Superior temporal gyrus (tissue), 1 donor: ENCODE measurements at regions not wholly inside any gene's neighbourhood (a gene's known extent, or its start where the extent isn't known, plus 50 kb on each side); places are given as distances from the start of the nearest gene placed in this dataset.
"Not testable (repeated sequence)": the region's sequence is repeated elsewhere in the genome, so short reads cannot be mapped to it uniquely, and the experiment has no call there.

ENCODE experiments used
- DNase-seq: peaks from one replicate; pipeline ENCODE4 v3.0.0-alpha.2; 2016; ENCODE audit errors: extremely low spot score

GRCh38 chr6:85966828-85967227, 324.1 kb upstream of the SYNCRIP start:
- DNase-seq, result no peak

DNA sequence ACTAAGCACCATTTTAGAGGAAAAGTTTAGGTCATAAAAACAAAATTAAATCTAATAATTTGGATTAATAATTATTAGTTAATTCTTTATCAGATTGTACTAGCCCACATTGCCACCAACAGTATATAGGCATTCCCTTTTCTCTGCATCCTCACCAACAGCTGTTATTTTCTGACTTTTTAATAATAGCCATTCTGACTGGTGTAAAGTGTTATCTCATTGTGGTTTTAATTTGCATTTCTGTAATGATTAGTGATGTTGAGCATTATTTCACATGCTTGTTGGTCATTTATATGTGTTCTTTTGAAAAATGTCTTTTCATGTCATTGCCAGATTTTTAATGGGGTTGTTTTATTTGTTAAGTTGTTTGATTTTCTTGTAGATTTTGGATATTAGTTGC, 319.1 kb upstream of the SYNCRIP start:
- DNase-seq, result no peak

GRCh38 chr6:85961125-85961524, 318.4 kb upstream of the SYNCRIP start:
- DNase-seq, result no peak

DNA sequence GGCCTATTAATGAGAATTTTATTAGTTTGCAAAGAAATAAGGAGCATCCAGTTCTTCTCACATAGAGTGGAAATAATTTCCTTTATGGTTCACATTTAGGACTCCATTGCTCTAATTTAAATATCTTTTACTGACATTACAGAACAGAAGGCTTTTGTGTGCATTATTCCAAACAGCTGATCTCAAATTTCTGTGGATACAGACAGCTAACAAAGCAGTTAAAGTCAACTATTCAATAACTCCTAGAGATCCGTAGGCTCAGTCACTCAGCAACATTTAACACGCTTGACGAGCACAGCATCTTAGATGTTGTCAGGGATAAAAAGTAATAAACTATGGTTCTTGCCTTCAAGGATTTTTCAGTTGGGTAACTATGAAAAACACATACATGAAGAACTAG, 305.8 kb upstream of the SYNCRIP start:
- no peak for DNase-seq

- peak; percentile 50 for DNase-seq
Observed at GRCh38 chr6:85945459-85946185, 302.9 kb upstream of the SYNCRIP start.

DNA sequence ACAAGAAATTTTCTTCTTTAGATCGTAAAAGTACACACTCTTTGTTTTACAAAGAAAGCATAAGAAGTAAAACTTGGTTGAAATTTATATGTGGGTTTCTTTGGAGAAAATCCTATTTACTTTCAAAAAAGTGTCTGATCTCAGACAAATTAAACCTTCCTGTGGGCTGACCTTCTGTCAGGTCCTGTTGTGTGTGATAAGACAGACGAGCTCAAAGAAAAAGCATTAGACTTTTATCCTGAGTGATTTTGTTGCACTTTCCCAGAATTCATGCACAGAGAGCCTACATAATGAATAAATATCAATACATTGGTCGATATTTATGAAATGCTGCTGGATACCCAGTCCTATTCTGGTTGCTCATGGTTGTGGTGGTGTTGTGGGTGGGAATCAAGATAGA, 302.1 kb upstream of the SYNCRIP start:
- DNase-seq, result no peak

DNA sequence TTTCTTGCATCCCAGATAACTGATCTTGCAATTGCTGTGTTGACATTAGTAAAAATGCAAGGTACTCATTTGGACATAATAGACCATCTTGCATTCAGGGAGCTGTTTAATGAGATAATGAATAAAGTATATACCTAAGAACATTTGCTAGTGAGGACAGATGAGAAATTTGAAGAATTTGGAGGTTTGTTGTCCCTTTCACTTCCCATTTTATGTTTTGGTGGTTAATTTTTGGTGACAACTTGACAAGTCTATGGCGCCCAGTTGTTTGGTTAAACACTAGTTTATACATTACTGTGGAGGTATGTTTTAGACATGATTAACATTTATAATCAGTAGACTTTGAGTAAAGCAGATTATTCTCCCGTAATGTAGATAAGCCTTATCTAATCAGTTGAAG, 300.2 kb upstream of the SYNCRIP start:
- DNase-seq, result no peak

DNA sequence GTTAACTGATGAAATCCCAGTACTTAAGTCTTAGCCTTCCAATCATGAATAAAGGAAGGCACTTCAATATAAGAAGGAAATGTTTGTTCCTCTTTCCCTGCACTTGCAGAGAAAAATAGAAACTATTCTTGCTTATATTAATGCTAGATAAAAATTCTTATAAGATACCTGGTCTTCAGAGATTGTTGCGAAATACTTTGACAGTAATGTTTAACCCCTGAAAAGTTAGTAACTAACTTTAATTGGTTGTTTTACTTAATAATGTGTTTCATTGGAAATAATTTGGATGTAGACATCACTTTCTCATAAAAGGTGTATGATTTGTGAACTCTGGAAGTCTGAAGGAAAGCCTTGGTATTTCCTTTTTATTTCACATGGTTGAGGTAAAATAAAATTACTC, 294.2 kb upstream of the SYNCRIP start:
- no peak for DNase-seq

DNA sequence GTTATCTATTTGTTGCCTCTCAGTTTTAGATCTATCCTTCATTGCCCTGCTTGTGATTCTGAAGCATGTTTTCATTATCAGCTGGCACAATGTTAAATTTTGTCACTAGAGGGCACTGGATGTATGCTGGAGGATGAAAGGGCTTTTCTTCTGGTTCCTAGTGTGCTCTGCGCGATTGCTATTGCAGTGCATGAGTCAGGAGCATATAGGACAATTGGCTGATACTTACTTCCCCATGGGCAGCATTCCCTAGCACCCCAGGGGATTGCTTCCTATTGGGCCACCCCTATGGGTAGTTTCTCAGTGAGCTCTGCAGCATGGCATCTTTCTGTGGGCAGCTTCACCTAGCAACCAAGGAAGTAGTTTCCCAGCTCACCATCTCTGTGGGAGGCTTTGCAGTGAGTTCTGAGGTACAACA, 280.3 kb upstream of the SYNCRIP start:
- peak; percentile 88 for DNase-seq

GRCh38 chr6:85920782-85921181, 278.1 kb upstream of the SYNCRIP start:
- DNase-seq, result no peak

DNA sequence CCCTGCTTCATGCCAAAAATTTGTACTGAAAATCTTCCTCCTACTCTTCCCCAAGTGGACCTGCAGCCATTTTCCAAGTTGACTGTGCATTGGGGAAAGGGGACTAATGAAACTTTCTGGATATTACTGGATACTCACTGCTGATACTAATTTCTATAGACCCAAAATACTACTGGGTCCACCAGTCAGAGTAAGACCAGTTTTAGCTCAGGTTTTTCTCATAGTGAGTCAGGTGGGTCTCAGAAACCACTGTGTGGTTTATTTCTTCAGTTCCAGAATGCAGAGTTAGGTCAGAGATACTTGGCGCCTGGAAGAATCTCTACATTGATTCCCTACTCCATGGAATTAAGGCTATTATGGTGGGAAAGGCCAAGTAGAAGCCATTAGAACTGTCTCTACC, 274.8 kb upstream of the SYNCRIP start:
- no peak for DNase-seq

GRCh38 chr6:85913001-85913400, 270.3 kb upstream of the SYNCRIP start:
- DNase-seq, result no peak

DNA sequence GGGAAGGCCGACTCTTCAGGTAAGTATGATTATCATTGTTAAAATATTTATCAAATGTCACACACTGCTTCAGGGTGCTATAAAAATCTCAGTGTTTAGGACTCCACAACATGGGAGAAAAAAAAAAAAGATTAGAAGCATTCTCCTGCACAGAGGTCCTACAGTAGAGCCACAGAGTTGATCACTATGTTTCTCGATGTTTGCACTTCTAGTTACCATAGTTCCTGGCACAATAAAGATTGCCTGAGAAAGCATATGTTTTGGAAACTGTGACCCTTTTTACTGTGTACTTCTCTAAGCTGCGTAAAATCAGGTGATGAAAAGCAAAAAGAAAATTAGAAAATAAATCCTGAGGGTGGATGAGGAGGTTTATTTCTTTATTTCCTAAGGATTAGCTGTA, 269.9 kb upstream of the SYNCRIP start:
- no peak for DNase-seq

DNA sequence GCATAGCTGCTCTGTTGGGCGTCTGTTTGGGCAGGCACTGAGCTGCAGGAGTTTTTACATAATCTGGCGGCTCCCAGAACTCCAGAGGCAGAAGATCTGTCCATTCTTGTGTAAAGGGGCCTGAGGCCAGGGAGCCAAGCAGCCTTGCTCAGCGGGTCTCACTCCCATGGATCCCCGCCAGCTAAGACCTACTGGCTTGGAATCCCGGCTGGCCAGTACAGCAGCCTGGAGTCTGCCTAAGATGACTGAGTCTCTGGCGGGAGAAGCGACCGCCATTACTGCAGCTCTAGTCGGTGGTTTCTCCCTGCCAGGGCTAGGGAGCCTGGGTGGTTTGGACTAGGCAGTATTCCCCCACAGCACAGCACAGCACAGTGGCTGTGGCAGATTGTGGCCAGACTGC, 268.4 kb upstream of the SYNCRIP start:
- no peak for DNase-seq

- DNase-seq, result not testable (repeated sequence)
Observed at GRCh38 chr6:85908120-85908519, 265.4 kb upstream of the SYNCRIP start.

GRCh38 chr6:85892346-85892745, 249.7 kb upstream of the SYNCRIP start:
- no peak for DNase-seq

- no peak for DNase-seq
Observed at GRCh38 chr6:85887461-85887860, 244.8 kb upstream of the SYNCRIP start.

DNA sequence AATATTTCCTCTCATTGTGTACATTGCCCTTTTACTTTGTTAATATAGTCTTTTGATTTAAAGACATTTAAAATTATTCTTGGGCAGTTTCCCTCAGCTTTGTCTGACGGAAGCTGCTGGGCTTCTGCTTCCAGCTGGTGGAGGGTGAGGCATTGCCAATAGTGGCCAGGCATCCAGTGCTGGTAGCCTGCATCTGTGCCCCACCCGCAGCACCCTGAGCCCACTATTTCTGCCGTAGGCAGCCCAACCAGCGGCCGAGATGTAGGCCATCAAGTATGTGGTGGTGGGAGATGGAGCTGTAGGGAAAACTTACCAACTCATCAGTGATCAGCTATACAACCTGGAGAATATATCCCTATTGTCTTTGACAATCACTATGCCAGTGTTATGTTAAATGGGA, 226.0 kb upstream of the SYNCRIP start:
- no peak for DNase-seq

- DNase-seq, result no peak
Observed at GRCh38 chr6:85867595-85867994, 224.9 kb upstream of the SYNCRIP start.

GRCh38 chr6:85866758-85867401, 224.2 kb upstream of the SYNCRIP start:
- no peak for DNase-seq

GRCh38 chr6:85866370-85866730, 223.7 kb upstream of the SYNCRIP start:
- no peak for DNase-seq

DNA sequence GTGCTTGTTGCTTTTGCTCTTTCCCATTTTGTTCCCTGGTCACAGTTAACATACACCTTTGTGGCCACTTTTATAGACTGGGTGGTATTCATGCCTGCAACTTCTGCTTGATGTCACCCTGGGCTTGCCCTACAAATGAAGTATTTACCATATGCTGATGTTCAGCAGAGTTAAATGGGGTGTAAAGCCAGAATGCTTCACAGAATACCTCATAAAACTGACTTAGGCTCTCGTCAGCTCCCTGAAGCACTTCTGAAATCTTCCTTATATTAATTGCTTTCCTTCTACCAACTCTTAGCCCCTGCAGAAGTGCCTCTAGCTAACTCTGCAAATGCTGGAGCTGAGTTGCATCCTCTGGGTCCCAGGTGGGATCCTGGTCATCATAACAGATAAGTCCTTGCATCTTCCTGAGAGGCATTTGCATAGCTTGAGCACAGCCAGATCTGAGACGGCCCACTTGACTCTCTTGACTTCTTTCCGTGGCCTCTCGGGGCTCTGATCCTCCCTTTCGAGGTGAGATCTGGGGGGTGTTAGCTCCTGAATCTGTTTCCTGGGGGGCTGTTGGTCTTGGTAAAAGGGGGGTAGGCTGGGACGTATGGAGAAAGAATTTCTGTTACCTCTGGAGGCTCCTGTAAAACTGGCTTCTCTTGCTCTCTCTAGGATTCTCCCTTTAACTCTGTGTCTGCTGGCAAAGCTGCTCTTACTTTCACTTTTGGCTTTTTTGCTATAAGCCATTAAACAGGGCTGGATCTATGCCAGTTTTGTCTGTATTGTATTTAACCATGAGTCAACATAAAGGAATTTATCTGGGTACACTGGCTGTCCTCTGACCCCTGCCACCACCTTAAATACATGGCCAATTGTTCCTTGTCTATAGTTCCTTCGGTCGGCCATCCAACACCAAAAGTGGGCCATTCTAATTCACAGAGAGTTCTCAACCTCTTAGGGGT, 223.0 kb upstream of the SYNCRIP start:
- no peak for DNase-seq
